AG09319 (cell line): ENCODE measurements at regions not wholly inside any gene's neighbourhood (a gene's known extent, or its start where the extent isn't known, plus 50 kb on each side); places are given as distances from the start of the nearest gene placed in this dataset.
"Not testable (repeated sequence)": the region's sequence is repeated elsewhere in the genome, so short reads cannot be mapped to it uniquely, and the experiment has no call there.

ENCODE experiments used
- DNase-seq: peaks from one replicate; pipeline ENCODE4 v3.0.0-alpha.2; 2010; ENCODE audit warnings: low read depth; ENCODE audit errors: extremely low read depth
- TF ChIP-seq, protein P1 (sequence below): IDR thresholded peaks from 2 replicates; pipeline ENCODE4 v1.5.1; 2011; ENCODE audit warnings: low read depth, mild to moderate bottlenecking, inconsistent platforms, low read length, moderate library complexity

DNA sequence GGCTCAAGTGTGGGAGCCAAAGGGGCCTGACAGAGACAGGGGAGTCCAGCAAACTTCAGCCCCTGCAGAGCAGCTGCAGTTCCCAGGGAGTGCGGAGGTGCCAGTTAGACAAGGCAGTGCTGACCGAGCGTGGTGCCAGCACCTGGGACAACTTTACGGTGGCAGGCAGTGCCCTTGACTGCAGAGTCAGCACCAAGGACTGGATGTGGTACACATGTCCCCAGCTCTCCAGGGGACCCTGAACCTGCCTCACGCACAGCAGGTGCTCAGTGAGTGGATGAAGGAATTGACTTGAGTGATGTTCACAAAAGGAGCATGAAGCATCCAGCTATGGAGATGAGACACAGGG lies 296.5 kb downstream of the SIPA1L2 start:
- TF ChIP-seq, protein P1, sequence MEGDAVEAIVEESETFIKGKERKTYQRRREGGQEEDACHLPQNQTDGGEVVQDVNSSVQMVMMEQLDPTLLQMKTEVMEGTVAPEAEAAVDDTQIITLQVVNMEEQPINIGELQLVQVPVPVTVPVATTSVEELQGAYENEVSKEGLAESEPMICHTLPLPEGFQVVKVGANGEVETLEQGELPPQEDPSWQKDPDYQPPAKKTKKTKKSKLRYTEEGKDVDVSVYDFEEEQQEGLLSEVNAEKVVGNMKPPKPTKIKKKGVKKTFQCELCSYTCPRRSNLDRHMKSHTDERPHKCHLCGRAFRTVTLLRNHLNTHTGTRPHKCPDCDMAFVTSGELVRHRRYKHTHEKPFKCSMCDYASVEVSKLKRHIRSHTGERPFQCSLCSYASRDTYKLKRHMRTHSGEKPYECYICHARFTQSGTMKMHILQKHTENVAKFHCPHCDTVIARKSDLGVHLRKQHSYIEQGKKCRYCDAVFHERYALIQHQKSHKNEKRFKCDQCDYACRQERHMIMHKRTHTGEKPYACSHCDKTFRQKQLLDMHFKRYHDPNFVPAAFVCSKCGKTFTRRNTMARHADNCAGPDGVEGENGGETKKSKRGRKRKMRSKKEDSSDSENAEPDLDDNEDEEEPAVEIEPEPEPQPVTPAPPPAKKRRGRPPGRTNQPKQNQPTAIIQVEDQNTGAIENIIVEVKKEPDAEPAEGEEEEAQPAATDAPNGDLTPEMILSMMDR = no peak
- no peak for DNase-seq

DNA sequence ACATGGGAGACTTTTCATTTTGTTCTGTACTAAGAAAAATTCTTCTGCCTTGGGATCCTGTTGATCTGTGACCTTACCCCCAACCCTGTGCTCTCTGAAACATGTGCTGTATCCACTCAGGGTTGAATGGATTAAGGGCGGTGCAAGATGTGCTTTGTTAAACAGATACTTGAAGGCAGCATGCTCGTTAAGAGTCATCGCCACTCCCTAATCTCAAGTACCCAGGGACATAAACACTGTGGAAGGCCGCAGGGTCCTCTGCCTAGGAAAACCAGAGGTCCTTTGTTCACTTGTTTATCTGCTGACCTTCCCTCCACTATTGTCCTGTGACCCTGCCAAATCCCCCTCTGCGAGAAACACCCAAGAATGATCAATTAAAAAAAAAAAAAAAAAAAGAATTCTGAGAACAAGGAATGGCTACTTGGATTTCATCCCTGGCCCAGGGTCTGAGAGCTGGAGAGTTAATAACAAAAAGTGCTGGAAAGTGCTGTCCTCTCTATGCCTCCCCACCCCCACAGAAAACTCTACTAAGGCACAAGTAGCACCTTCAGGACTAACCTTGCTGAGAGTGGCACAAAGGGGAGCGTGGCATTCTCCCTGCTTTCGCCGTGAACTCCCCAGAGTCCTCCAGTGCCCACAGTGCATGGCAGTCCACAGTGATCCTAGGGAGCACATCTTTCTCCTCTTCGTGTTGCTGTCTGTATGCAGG lies 297.1 kb downstream of the SIPA1L2 start:
- DNase-seq = not testable (repeated sequence)

DNA sequence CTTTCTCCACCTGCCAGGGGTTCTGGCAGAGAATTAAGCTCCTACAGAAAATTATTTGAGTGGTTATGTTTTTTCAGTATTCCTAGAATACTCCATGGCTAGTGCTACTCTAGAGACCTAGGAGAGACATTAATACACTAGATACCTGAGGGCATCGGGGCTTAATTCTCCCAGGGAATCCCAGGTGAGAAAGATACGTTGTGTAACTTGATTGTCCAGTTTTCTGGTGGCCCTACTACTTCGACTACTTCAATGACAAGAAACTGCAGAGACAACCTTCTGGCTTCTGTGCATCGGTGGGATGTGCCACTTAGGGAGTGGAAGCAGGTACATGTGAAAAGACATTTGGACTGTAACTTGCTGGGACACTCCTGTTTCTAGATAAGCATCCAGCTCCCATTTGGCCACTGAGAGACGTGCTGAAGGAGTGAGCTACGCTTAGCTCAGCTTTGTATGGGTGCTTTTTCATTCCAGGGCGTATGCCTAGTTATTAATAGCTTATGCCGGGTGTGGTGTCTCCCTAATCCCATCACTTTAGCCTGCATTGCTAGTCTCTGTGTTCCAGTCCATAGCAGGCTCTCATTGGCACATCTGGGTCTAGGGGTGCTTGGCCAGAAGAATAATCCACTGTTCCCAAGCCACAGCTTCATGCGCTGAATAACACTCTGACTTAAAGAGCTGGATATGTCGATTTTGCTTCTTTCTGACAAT lies 300.7 kb downstream of the SIPA1L2 start:
- no peak for DNase-seq
- TF ChIP-seq, protein P1 = no peak

DNA sequence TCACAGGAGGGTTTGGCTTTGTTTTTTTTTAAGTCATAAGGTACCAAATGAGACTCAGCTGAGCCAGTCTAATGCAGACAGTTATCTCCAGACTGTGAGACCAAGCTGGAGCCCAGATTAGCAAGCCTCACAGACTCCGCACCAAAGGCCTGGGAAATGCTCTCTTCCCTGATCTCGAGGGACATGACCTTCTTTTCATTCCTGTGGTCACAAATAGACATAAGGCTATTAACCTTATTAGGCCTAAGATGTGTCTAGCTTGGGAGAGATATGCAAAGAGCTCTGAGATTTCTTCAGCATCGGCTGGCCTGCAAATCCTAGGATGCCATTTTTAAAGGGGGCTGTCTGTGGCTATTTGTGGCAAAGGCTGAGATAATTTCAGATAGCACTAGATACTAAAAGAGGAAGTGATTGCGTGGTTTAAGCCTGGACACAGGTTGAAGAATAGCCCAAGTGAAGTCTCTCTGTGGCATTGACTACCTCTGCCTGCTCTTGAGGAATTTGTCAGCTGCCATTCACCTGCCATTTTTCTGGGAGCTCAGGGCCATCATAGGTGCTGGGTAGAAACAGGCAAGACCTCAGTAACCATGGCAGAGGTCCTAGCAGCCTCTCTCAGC lies 301.3 kb downstream of the SIPA1L2 start:
- TF ChIP-seq, protein P1 = no peak
- no peak for DNase-seq

DNA sequence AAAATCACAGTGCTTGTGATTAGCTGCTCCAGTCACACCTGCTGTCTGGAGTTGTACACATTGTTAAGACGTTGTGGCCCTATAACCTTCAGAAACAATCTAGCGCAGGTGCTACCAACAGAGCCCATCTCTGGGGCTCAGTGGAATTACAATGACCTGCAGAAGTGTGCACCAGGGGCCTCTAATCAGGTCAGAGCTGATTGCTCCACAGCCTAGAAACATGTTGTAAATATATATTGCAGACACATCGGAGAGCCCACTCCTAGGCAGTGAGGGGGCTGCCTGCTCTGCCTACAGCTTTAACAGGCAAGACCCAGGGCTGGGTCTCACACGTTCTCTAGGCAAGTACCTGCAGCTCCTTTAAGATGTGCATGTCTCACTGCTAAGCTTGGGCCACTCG lies 302.0 kb downstream of the SIPA1L2 start:
- TF ChIP-seq, protein P1 = no peak
- DNase-seq = no peak

DNA sequence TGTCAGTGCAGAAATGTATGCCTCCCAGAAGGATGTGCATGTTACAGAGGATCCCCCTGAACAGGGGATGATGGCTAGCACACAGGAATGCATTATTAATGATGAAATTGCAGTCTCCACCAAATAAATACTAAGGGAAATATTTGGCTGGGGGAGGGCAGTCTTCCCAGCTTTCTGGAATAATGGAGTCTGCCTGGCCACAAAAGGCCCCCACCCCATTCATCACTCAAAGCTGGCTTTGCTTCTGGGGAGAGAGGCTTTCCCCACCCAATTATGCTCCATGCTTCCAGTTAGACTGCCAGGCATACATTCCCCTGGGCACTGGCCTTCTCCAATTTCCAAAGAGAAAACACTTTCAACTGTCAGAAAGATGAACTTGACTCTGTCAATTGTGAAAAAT lies 302.7 kb downstream of the SIPA1L2 start:
- TF ChIP-seq, protein P1 = no peak
- no peak for DNase-seq

DNA sequence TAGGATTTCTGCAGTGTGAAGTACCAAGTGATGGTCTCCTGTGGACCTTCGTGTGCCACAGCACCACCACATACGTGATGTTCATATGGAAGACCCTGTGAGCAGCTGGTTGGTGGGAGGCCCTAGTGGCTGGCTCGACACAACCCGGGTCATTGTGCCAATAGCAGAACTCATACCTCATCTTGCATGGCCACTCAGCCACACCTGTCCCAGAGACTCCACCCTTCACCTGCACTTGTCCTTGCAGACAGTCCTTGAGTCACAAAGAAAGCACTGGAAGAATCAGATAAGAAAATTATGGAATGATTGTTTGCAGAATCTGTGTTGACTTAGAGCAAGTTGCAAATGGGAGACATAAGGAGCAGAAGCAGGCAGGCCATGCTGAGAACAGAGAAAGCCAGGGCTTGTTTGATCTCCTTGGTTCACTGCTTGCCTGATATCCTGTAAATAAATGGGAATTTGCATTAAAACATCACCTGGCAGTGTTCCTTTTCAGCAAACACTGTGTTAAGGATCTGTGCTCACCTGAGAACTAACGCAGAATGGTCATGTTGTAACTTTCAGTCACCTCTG lies 307.7 kb downstream of the SIPA1L2 start:
- DNase-seq = no peak
- TF ChIP-seq, protein P1 = no peak
